RPMI8226 (cell line): ENCODE measurements at regions not wholly inside any gene's neighbourhood (a gene's known extent, or its start where the extent isn't known, plus 50 kb on each side); places are given as distances from the start of the nearest gene placed in this dataset.

Source experiments
- DNase-seq: peaks from one replicate; pipeline ENCODE4 v3.0.0-alpha.2; 2015

DNA sequence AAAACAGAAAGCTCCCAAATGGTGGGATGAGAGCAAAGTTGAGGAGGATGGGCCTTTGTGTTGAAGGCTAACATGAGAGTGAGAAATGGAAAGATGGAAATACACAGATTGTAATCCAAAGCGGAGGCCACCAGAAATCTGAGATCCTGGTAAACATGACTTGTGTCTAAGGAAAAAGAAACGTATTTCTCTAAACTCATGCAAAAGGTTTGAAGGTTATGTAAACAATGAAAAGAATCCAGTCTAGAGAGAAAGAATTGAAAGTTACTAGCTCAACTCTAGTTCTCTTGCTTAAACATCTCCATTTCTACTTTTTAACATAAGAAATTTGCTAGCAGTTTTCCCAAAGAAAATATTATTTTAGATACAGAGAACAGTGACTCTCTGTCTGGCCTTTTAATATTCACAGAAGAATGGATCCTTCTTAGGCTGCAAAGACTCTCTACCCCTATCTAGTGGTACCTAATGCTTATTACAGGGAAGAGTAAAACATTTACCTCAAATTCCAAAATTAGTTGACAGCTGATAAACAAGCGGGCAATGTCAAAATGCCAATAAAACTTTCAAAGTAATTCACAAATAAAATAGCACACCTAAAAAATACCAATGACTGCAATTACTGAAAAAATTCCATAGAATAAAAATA lies 75.8 kb upstream of the SOX5 start:
- DNase-seq, result no peak

DNA sequence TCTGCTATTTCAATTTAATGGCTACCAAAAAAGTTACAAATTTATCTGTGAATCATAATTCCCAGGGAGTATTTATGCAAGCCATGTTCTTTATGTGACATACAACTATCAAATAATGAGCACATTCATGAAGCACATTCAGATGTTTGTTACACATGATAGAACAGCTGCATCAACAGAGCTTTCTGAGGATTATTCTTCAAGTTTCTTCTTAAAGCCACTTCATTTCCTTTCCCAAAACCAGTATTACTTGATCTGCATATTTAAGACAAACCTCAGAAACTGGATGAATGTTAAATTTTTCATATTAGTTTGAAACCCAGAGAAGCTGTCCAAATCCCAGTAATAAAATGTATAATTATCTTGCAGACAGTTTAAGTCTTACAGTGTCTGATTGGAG lies 73.6 kb upstream of the SOX5 start:
- no peak for DNase-seq

DNA sequence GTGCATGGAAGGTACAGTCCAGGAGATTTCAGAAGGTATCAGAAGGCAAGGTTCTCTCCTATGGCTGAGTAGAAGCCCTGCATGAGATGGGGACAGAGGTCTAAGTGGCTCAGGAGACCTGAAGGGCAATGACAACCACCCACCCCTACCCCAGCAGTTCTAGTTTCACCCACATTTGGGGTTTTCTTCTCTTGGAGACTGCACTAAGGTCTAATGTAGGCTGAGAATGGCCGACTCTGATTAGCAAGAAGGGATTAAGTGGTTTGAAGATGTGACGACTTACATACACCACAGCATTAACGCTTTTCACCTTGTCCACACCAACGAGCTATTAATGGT lies 71.7 kb upstream of the SOX5 start:
- DNase-seq, result no peak

DNA sequence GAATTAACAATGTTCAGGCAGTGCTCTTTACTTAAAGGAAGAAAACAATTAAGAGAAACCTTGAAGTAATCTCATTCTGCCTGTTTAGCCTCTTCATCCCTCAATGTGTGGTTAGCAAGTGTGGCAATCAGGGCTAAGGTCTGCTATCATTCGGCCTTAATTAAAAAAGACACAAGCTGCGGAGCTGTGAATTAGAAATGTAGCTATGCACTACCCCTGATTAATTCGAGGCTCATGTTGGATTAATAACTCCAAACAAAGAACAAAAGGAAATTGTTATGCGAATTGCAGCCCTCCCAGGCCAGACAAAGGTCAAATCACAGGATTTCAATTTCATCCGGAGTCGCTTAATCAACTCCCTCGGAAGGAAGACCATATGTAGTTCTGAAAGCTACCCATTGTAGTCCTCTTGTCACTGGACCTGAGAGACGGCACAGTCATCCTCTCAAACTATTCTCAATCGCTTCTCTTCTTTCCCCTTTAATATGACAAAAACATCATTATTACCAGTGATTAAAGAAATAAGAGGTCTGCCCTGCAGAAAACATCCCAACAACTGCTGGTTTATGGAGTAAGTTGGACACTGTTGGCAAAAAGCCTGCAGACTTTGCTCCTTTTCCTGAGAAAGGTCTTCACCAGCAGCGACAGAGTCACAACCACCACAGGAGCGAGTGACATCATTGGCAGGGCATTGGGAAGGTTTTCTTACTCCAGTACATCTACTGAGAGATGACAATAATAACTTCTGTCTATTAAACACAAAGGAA lies 71.1 kb upstream of the SOX5 start:
- DNase-seq, result no peak

DNA sequence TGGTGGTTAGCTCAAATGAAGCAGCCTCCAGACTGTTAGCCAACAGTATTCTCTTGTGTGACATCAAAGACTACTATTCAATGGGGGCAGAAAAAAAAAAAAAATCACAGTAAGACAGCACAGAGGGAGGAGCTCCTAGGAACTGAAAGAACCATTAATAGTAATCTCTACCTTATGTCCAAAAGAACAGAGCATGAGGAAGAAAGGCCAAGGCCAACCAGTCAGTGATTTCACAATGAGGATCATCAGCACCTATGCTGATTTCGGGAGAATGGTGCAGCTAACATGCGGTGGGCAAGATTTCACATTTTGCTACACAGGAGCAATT lies 66.3 kb upstream of the SOX5 start:
- DNase-seq, result no peak

DNA sequence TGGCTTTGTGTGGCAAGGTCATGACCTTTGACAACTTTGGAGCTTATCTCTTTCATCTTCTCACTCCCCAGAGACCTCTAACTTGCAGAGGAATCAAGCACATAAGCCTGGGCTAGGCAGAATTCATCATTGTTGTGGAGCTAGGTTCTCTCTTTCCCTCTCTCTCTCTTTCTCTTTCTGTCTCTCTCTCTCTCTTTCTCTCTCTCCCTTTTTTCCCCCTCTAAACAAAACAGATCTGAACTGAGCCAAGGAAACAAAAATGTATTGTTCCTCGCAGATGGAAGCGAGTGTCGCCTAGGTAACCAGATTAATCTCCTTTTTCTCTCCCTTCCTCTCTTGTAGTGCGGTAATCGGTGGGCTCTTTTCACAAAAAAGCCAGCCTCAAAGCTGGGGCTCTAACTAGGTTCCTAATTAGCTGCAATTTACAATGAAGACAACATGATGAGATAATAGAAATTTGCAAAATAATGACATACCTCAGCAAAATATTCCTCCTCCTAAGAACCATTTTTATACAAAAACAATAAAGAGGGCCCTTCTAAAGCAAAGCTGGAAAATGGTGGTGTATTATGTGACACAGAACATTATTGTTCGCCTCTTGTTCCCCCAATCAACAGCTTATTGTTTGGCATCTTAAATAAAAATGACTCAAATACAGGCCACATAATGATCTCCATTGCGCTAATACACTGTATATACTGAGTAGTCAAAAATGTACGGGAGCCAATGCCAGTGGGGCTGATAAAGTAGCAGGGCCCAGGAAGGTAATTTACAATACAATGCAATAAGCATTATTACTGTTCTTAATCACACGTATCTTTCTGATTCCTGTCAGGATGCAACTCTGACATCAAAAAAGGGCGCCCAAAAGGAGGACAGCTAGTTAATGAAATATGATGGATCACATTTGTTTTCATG lies 65.7 kb upstream of the SOX5 start:
- DNase-seq, result no peak

DNA sequence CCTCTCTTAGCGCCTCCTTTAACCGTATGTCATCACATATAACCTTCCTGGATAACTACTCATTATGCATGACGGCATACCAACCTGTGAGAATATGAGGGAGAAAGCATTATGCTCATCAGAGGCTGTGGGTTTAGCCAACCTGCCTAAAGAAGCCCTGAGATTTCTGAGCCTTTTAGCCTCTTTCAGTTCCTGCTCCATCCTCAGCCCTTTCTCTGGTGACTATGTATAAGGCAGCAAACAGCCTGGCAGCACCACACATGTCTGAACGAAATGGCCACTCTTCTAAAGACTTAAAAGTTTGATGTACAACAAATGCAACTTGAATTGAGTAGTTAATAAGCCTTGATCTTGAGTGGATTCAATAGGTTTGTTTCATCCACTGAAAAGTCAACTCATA lies 64.8 kb upstream of the SOX5 start:
- DNase-seq, result no peak

DNA sequence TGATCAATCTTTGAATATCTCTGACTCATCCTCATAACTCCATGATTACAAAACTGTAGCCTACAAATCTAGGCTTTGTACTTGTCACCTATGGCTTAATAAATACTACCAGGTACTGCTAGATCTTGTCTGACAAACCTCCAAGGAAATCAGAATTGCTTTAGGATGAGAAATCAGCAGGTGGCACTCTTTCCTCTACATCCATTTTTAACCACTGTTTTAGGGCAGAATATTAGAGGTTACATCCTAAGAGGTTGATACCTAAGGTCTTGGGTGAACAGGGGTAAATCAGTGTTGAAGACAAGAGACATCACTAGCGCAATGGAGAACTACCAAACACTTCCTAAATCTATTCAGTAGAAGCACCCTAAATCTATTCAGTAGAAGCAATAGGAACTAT lies 63.1 kb upstream of the SOX5 start:
- DNase-seq, result no peak

DNA sequence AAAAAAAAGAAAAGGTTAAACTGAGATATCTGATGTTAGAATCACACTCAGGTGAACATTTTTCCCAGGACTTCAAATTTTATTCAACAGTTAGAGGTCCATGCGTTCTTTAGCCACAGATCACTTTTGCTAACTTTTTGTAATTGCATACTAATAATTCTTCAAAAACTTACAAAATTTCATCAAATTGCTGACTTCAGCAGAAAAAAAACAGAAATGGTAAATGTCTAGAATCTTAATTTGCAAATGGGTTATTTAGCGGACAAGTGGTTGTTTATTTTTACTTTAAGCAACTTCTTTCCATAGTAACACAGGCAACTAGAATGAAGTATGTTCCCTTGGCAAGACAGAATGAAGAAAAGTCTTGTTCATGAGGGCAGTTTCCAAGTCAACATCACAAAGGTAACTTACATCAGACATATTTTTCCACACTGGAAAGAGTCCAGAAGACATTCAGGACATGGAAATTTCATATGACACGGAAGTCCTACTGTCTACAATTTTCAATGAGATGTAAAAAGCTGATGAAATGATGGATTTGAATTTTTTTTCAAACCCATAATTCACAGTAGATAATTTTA lies 62.5 kb upstream of the SOX5 start:
- DNase-seq, result no peak

DNA sequence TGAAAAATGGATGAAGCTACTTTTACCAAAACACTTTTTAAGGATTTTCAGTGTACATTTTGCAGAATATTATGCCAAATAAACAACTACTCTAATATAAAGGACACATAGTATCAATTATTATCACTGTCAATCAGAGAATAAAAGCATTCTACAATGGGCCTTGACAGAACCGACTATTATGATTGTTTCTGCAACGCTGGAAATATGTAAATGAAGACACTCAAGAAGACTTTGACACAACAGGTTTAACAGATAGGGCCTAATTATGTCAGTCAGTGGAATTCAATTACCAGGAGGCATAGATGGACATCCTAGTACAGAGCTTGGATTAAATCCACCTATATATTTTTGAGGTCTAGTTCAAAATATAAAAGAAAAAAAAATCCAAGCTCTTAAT lies 58.7 kb upstream of the SOX5 start:
- no peak for DNase-seq
